GM18517 (cell line): ENCODE measurements at regions not wholly inside any gene's neighbourhood (a gene's known extent, or its start where the extent isn't known, plus 50 kb on each side); places are given as distances from the start of the nearest gene placed in this dataset.
A peak's percentile ranks its signal among the peaks of the same experiment; 100 is the strongest.

ENCODE experiments used
- ATAC-seq: cut with Tn5 transposase; IDR thresholded peaks from one replicate; pipeline ENCODE4 v1.9.1; 2021; ENCODE audit warnings: mild to moderate bottlenecking, moderate library complexity; ENCODE audit not compliant: unreplicated experiment

DNA sequence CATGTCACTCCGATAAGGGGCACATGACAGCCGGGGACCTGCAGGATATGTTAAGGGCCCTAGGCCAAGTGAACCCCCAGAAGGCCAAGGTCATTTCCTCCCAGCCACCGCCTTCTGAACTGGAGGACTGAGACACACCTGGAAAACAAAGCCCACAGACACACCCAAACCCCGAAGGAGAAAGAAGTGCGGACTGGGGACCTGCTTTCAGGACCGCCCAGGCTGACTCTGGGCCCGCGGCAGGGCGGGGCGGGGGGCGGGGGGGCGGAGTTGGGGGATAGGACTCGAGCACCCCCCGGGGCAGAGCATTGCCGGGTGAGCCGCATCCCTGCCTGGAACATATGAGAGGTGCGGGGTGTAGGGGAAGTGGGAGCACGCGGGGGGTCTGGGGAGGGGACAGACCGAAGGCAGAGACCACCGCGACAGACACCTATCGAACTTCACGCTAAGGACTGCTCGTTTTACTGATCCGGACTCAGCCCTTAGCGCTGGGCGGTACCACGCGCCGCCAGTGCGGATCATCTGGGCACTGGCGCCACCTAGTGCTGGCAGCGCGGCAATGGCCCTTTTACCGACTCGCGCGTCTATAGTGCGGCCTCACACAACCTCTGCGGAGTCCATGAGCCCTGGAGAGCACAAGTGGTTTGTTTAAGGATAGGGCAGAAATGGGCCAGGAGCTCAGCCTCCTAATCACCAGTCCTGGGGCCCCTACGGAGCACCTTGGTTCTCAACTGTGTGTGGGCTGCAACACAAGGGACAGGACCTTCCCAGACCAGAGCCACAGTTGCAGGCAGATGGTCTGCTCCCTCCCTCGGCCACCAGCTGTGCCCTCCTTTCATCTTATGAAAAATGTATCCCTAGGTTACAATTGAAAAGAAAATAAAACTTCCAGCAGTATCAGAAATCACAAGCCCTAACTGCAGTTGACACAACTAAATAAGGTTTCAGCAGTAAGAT is 157.6 kb downstream of the HERPUD2 start:
- peak; percentile 95 for ATAC-seq

DNA sequence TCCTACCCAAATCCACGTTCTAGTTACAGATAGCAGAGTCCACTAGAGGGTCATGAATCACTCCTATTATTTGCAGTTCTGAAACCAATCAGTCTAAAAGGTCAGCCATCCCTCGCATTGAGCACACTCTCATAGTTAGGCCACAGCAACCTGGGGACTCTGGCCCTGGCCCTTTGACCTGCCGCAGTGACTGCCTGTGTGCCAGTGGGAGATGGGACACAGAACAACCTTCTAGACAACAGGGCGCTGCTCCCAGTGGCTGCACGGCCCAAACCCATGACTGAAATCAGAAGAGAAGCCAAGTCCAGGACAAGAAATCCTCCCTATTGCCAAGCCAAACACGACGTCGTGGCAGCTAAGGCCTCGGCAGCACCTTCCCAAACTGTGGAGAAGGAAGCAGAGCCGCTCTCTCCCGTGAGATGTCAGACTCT is 158.5 kb downstream of the HERPUD2 start:
- no peak for ATAC-seq

DNA sequence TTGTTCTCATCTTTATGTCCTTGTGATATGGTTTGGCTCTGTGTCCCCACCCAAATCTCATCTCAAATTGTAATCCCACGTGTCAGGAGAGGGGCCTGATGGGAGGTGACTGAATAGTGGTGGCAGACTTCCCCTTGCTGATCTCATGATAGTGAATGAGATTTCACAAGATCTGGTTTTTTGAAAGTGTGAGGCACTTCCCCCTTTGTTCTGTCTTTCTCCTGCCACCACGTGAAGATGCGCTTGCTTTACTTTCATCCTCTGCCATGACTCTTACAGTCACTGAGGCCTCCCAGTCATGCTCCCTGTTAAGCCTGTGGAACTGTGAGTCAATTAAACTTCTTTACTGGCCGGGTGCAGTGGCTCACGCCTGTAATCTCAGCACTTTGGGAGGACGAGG is 161.0 kb downstream of the HERPUD2 start:
- no peak for ATAC-seq

DNA sequence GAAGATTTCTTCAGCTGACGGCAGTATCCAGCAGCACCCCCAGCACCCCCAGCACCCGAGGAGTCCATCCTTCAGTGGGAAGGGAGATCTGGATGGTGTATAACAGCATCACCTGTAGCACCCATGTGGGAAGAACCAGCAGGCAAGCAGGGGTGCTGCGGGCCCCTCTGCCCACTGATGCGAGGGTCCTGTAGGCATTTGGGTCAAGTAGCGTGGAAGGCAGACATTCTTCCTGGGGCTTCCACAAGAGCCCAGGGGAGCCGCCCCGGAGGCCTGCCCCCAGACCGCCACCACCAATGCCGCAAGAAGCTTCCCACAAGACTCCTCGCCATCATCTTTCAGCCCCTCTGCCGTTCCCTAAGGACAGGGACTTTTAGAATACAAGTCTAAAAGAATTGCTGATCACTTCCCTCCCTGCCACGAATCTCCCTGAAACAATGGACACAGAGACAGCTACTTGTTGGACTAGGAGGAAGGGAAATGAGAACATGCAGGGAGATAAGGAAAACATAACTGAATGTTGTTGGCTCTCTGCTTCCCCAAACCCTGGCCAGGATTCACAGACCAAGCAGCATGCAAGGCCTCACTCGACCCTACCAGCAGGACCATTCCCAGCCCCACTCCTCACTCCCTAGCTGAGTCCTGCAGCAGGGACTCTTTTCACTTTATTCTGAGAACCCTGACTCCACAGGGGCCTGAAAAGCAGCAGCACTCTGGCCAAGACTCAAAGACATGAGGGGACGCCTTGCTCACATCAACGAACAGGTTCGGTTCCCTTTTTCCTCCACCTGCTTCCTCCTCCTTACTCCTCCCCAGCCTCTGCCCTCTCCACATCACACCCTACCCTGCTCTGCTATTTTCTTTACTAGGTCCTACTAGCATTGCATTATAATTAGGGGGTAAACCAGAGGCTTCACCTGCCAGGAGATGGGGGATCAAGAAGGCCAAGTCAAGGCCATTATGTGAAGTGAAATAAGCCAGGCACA is 164.5 kb downstream of the HERPUD2 start:
- no peak for ATAC-seq

DNA sequence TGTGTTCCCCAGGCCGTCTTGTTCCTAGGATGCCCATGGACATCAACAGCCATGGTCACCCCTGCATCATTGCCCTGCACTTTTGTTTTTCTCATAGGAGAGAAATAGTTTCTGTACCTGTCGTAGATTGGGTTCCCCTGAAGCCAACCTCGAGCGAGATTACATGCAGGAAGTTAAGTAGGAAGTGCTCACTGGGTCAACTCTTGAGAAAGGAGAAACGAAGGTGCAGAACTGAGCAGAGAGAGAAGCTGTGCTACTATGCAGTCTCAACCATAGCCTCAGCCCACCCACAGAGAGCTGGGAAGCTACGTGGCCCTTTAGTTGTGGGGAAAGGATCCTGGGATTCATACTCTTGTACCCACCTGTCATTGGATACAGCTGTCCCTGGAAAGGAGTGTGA is 165.2 kb downstream of the HERPUD2 start:
- no peak for ATAC-seq

DNA sequence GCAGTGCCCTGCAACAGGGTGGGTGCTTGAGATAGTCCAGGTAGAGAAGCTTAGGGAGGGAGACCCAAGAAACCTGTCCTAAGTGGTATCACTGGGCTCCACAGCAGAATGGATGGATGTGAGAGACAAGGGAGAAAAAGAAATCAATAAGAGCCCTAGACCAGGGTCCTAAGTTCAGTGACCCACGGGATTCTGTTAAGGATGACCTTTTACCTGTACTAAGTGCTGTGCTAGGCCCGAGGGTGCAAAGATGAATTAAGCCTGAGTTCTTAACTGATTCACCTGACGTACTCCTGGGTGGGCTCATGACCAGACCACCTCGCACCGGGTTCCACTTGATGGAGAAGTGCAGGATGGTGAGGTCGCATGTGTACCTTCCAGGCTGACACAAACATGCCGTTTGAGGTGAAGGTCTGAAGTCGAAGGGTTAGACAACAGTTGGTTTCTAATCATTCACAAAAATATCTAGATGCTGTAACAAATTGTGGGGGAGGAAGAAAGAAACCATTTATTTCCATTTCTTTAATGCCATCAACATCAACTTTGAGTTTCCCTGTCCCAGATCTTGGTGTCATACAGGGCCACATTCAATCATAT is 166.5 kb downstream of the HERPUD2 start:
- ATAC-seq = no peak

DNA sequence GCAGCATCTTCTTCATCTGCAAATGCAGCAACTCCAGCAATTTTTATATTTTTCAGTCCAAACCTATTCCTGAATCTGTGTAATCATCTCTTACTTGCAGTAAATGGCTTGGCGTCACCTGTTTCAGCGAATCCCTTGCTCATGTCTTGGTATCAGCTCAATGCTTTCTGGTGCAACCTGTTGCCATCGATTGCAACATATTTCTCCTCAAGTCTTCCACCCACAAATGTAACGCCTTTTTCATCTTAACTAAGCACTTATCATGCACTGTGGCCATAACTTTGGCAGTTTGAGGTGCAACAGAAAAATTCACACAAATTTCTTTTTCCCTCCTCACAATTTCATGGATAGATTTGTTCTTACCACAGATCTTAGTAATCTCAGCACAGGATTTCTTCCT is 168.3 kb downstream of the HERPUD2 start:
- no peak for ATAC-seq

DNA sequence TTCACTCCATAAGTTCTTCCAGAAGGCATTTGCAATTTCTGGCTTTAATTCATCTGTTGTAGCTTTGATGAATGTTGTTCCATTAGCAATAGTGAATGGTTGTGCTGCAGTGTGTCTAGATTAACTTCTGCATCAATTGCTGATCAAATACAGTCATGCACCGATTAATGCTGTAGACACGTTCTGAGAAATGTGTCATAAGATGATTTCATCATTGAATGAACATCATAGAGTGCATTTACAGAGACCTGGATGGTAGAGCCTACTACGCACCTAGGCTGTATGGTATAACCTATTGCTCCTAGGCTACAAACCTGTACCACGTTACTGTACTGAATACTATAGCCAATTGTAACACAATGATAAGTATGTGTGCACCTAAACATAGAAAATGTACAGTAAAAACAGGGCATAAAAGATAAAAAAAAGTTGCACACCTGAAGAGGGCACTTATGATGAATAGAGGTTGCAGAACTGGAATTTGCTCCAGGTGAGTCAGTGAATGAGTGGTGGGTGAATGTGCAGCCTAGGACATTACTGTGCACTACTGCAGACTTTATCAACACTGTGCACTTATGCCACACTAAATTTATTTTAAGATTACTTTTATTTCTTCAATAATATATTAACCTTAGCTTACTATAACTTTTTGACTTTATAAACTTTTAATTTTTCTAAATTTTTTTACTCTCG is 170.7 kb downstream of the HERPUD2 start:
- ATAC-seq = no peak

DNA sequence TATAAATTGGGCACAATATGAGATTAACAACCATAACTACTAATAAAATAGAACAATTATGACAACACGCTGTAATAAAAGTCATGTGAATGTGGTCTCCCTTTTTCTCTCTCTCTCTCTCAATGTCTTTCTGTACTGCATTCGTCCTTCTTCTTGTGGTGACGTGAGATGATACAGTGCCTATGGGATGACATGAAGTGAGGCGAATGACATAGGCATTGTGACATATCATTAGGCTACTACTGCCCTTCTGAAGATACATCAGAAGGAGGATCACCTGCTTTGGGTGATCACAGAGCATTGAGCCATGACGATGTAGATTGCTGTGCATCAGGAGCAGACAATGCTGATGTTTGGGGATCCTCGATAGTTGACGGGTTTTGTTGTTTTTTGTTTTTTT is 171.6 kb downstream of the HERPUD2 start:
- ATAC-seq = no peak

DNA sequence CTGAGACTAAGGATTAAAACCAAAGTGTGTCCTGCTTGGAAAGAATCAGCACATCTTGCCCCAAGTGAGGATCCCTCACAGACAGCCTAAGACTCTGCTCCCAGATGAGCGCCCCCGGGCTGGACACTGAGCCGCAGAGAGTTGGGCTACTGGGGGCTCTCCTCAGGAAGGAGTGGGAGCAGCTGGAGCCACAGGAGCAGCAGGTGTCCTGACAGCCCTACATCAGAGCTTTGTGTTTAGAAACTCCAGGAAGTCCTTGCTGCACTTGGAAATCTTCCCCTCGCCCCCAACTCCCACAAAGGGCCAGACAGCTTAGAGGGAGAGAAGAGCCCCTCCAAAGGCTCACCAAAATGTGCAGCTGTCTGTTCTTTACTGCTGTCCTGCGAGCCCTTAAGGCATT is 172.2 kb downstream of the HERPUD2 start:
- ATAC-seq = no peak

DNA sequence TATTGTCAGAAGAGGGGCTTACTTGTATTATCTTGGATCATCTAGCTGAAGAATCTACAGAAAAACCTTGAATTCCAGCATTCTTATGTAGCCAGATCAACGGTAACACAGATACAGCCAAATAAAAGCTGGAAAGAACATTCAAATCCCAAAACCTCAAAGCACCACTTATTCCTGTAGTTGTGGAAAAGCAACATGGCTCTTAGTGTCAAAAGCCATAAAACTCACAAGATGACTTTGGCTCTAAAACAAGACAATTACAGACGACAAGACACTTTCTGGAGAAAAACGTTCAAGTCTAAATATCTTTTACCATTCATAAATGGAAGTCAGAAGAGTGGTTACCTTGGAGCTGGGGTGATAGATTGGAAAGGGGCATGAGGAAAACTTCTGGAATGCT is 173.0 kb downstream of the HERPUD2 start:
- no peak for ATAC-seq

DNA sequence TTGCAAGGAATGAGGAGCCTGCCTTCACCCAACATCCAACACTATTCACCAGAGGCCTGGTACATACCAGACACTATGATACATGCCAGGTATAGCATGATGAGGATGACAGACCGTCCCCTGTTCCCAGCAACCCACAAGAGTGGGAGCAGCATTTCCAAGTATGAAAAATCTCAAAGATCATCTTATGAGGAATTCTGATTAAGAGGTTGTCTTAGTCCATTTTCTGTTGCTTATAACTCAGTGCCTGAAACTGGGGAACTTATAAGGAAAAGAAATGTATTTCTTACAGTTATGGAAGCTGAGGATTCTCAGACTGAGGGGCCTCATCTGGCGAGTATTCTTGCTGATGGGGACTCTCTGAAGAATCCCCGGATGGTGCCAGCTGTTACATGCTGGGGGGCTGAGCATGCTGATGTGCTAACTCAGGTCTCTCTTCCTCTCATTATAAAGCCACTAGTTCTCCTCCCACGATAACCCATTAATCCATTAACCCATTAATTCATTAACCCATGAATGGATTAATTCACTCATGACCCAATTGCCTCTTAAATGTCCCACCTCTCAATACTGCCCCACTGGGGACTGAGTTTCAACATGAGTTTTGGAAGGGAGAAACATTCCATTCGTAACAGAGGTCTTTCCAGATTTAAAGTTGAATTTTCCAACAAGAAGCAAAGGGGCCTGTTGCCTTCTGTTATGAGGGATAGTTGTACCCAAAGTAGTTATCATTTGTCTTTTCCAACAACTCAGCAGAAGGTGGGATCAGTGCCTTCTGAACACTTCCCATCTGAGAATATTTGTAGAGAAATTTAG is 173.9 kb downstream of the HERPUD2 start:
- no peak for ATAC-seq

DNA sequence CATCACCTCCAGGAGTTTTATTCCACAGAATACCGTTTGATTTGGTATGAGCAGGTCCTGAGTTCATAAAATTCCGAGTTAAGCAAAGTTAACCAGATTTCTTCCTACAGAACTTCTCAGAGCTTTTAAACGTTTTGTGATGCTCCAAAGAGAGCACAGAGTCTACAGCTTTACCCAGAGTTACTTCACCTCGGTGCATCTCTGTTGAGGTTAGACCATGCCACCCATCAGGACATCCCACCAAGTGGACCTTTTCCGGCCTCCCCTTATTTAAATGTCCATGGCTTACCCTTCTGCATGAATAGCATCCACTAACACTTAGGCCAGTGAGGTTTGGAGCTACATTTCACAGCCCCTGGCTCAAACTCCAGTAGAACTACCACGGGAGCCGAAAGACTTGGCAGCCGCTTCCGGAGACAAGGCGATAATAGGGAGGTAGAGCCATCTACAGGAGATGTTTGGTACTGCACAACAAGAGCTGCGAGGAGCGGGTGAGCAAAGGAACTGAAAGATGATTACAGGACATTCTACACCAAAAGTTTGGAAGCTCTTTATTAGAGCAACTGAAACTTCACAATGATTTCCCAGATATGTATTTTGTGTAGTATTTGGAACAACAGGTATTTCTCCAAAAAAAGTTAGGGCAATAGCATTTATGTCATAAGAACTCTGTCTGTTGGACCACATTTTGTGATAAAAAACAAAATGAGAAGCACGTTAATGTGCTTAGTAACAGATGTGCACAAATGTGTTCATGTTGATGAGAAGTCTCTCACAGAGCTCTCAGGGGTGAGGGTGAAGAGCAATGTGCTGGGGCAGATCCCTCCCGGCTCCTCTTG is 174.7 kb downstream of the HERPUD2 start:
- ATAC-seq = peak; percentile 82

DNA sequence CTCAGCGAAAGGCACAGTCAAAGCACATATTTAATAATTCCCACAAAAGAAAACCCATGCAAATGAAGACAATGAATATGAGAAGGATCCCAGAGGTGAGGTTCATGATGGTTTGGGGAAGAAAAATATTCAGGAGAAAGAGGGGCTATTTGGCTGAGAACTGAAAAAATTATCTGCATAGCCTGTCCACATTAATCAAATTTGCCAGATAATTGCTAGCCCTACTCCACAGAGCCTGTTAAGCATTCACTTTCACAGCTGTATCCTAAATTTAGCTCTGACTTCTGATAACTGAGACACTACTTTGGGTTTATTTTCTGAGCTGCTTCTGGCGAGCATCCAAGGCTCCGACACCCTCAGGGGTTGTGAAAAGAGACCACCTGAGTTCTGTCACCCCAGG is 176.2 kb downstream of the HERPUD2 start:
- no peak for ATAC-seq

DNA sequence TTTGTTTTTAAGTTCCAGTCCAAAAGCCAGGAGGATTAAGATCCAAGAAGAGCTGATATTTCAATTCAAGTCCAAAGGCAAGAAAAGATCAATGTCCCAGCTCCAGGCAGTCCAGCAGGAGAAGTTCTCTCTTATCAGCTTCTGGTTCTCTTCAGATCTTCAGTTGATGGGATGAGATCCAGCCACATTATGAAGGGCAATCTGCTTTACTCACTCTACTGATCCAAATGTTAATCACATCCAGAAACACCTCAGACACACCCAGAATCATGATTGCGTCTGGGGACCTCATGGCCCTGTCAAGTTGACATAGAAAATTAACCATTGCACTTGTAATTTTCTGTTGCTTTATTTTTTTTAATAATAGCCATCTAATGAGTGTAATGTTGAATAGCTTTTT is 178.4 kb downstream of the HERPUD2 start:
- ATAC-seq = no peak

DNA sequence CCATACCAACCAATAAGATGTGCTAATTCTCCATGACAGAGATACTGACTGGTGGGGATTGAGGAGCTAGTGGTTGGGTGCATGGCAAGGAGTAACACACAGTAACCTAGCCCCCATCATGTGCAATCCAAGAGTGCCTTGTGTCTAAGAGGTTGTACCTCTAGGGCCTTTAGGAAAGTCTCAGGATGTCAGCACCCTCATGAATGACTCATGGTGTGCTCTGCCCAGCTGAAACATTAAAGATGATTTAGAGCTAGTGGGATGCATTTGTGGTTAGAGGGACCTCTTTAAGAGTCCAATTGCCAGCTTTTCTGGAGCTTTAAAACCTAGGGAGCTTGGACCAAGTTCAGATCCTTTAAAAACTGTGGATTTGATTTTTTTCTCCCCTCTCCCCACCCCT is 181.1 kb downstream of the HERPUD2 start:
- no peak for ATAC-seq

DNA sequence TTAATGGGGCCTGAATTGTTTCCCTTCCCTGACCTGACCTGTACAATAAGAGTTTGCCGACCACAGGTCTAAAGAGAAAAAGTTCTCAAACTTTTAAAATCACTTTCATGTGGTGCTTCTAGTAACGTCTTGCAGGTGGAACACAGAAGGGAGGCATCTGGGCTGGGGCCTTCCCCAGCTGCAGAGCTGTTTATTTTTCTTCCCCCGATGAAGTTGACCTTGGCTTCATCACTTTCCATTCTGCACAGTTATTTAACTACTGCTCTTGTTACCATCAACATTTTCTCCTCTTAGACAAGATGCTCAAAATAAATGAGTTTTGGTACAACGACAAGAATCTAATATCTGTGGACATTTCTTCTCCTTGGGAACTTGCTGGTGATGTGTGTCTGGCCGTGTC is 181.7 kb downstream of the HERPUD2 start:
- ATAC-seq = no peak

DNA sequence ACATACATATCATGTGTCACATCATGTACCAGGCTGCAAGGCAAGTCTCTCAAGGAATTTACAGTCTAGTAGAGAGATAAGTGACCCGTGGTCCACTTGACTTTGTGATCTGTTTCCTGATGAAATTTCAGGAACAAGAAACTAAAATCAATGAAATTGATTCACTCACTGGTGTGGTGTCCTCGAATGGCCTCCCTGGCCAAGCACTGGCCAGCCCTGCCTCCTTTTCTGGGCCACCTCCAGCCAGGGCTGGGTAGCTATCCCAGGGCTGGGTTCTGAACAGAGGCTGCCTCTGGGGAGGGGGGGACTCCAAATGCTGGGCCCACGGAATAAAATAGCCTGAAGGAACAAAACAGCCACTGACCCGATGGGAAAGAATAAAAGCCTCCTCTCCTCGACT is 182.2 kb downstream of the HERPUD2 start:
- ATAC-seq = no peak
